ENCODE measurements at regions not wholly inside any gene's neighbourhood (a gene's known extent, or its start where the extent isn't known, plus 50 kb on each side); places are given as distances from the start of the nearest gene placed in this dataset.

- Histone ChIP-seq H3K36me3 (no peaks in the 10 kb centered on the region), H3K27me3 (replicated peaks in 1 of 7) (no peaks in the 10 kb centered on the region), H3K4me1 (no peaks in the 10 kb centered on the region), H3K27ac (no peak overlapping the region), H3K4me3 (no peak overlapping the region), H3K9me3 (peaks cover 0 to 7% (median 0%) of the 10 kb centered on the region in 8 donors)
- TF ChIP-seq CTCF (IDR thresholded peaks at IDR 0.05 in 8 of 11, conservative IDR thresholded peaks at IDR 0.05 in 3 of 11) (no peak), POLR2A (IDR thresholded peaks at IDR 0.05) (no peak), POLR2AphosphoS5 (IDR thresholded peaks at IDR 0.05) (no peak)
- no peak for DNase-seq
- WGBS, 5 donors = 49 to 83% (median 59%) methylated on average over 1 of the region's 1 CpG
- intact Hi-C loops (cut with DNase I; ENCODE audit: low total_unique reads) = no loop called here
Measured at GRCh38 chr4:179001918-179002317, 1559.7 kb upstream of the AGA start.

- no peaks in the 10 kb centered on the region for H3K36me3 ChIP-seq
- no peak overlapping the region for H3K27ac ChIP-seq
- no peak for DNase-seq
- H3K9me3 ChIP-seq = peaks cover 0 to 15% (median 0%) of the 10 kb centered on the region in 8 donors
- intact Hi-C loops (cut with DNase I; ENCODE audit: low total_unique reads) = no loop called here
- H3K4me1 ChIP-seq = no peaks in the 10 kb centered on the region
- TF ChIP-seq POLR2AphosphoS5 (IDR thresholded peaks at IDR 0.05) (no peak), CTCF (IDR thresholded peaks at IDR 0.05 in 8 of 11, conservative IDR thresholded peaks at IDR 0.05 in 3 of 11) (no peak), POLR2A (IDR thresholded peaks at IDR 0.05) (no peak)
- H3K27me3 ChIP-seq (replicated peaks in 1 of 7) = no peaks in the 10 kb centered on the region
- H3K4me3 ChIP-seq = no peak overlapping the region
Measured at GRCh38 chr4:179007755-179008154, 1565.5 kb upstream of the AGA start.

- WGBS, 5 donors = 81 to 90% (median 82%) methylated on average over 8 of the region's 8 CpGs
- intact Hi-C loops (cut with DNase I; ENCODE audit: low total_unique reads) = no loop called here
Measured at GRCh38 chr4:179017581-179017980, 1575.3 kb upstream of the AGA start.

GRCh38 chr4:179027569-179027968 is 1585.3 kb upstream of the AGA start:
- H3K27ac ChIP-seq = no peak overlapping the region

More at GRCh38 chr4:179017581-179017980, 1575.3 kb upstream of the AGA start:
- no peak overlapping the region for H3K4me3 ChIP-seq
- H3K27ac ChIP-seq = no peak overlapping the region
- TF ChIP-seq POLR2A (IDR thresholded peaks at IDR 0.05) (no peak), CTCF (IDR thresholded peaks at IDR 0.05 in 8 of 11, conservative IDR thresholded peaks at IDR 0.05 in 3 of 11) (no peak), POLR2AphosphoS5 (IDR thresholded peaks at IDR 0.05) (no peak)
- H3K36me3 ChIP-seq = no peaks in the 10 kb centered on the region
- peaks cover 0 to 22% (median 15%) of the 10 kb centered on the region in 8 donors for H3K9me3 ChIP-seq
- no peaks in the 10 kb centered on the region for H3K27me3 ChIP-seq (replicated peaks in 1 of 7)
- no peaks in the 10 kb centered on the region for H3K4me1 ChIP-seq
- DNase-seq = no peak

More at GRCh38 chr4:179027569-179027968, 1585.3 kb upstream of the AGA start:
- Histone ChIP-seq H3K36me3 (no peaks in the 10 kb centered on the region), H3K9me3 (peaks cover 0 to 19% (median 0%) of the 10 kb centered on the region in 8 donors), H3K4me3 (no peak overlapping the region), H3K4me1 (no peaks in the 10 kb centered on the region), H3K27me3 (replicated peaks in 1 of 7) (no peaks in the 10 kb centered on the region)
- TF ChIP-seq POLR2AphosphoS5 (IDR thresholded peaks at IDR 0.05) (no peak), POLR2A (IDR thresholded peaks at IDR 0.05) (no peak), CTCF (IDR thresholded peaks at IDR 0.05 in 8 of 11, conservative IDR thresholded peaks at IDR 0.05 in 3 of 11) (no peak)
- WGBS, 5 donors = 76 to 89% (median 83%) methylated on average over 4 of the region's 4 CpGs
- intact Hi-C loops (cut with DNase I; ENCODE audit: low total_unique reads) = no loop called here
- no peak for DNase-seq
